Choroid plexus epithelial cell (primary cell): ENCODE measurements at regions not wholly inside any gene's neighbourhood (a gene's known extent, or its start where the extent isn't known, plus 50 kb on each side); places are given as distances from the start of the nearest gene placed in this dataset.

Experiments
- DNase-seq: peaks from one replicate; pipeline ENCODE4 v3.0.0-alpha.2; 2010; ENCODE audit warnings: low read depth
- H3K4me3 ChIP-seq: 2 replicates; pipeline ENCODE4 v1.5.1; 2011; ENCODE audit warnings: low read depth, mild to moderate bottlenecking, control low read depth, low read length, moderate library complexity
- CTCF ChIP-seq: conservative IDR thresholded peaks from 2 replicates; pipeline ENCODE4 v1.5.1; 2011; ENCODE audit warnings: low read depth, mild to moderate bottlenecking, control low read depth, inconsistent platforms, low read length, moderate library complexity

DNA sequence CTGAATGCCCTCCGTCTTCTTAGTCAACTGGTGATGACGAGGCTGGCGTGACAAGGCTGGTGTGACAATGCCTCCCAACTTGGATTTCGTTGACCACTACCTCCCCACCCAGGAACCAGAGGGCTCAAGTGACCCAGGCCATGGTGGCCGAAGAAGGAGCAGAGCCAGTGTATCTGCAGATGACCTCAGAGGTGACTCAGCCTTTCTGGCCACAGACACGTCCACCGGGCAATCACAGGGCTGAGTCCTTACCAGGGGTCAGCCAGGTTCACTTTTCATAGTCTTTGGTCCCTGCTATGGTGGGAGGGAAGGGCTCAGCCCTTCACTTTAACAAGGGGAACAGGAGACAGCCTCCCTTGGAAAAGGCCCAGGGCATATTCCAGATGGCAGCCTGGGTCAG is 116.3 kb downstream of the MAF start:
- DNase-seq: no peak
- TF ChIP-seq CTCF: no peak
- no peak overlapping the region for H3K4me3 ChIP-seq

- H3K4me3 ChIP-seq: no peak overlapping the region
- no peak for TF ChIP-seq CTCF
- no peak for DNase-seq
Measured at GRCh38 chr16:79483336-79483735, 117.2 kb downstream of the MAF start.

DNA sequence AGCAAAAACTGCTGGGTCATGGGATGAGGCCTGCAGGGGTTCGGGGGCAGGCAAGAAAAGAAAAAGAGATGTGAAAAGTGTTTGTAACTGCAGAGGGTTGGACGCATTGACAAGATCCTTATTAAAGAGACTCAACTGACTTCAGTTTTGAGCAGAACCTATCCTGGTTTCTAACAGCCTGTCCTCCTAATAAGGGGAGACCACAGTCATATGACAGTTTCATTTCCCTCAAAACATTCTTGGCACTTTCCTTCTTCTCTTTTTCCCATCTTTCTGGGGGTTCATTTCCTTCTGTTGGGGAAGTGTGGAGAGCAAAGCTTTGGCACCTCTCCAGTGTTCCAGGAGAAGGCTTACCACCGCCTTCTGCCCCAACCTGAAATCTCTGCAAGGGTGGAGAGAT is 118.5 kb downstream of the MAF start:
- no peak overlapping the region for H3K4me3 ChIP-seq
- no peak for DNase-seq
- TF ChIP-seq CTCF: no peak

DNA sequence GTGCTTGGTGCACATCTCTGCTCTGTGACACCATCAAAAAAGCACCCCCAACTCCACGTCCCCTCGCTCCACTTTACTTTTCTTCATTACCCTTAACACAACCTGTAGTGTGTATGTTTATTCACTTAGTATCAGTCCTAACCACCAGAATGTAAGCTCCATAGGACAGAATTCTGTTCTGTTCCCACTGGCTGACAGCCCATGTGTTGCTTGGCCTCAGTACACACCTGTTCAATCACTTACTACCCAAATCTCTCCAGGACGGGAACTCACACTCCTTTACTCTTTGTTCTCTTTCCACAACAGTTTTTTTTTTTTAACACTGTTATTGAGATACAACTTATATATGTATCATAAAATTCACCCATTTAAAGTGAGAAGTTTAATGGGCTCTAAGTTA is 119.6 kb downstream of the MAF start:
- no peak for DNase-seq
- no peak for TF ChIP-seq CTCF
- H3K4me3 ChIP-seq: no peak overlapping the region

DNA sequence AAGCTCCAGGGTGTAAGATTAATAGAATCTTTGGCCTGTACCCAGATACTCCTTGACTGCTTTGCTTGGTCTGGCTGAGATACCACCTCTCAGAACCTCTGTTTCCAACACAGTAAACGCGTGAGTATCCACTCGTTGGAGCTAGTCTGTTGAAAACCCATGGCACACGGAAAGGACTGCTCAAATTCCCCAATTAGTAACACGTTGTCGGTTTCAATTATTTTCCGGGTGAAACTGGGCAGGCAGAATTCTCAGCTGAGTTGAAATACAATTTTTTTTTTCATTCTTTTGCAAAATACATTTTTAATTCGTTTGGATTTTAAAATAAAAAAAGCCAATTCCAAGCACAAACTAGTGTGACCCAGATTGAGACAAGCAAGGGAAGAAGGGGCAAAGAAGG is 120.5 kb downstream of the MAF start:
- TF ChIP-seq CTCF: no peak
- no peak overlapping the region for H3K4me3 ChIP-seq
- no peak for DNase-seq

DNA sequence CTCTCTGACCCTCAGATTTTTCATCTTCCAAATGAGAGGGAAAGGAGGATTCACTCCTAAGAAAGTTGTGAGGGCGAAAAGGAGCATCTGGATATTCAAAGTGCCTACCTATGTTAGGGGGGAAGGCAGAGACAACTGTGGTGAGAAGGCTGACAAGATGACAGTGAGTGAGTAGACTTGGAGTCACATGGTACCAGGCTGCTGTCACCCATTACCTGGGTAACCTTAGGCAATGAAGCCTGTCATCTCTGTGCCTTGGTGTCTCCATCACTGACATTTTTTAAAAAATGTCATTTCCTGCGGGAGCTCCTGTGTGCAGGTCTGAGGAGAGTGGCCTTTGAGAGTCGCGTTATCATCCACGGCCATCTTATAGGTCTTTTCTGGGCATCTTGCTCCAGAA is 124.0 kb downstream of the MAF start:
- no peak for TF ChIP-seq CTCF
- DNase-seq: no peak
- H3K4me3 ChIP-seq: no peak overlapping the region

DNA sequence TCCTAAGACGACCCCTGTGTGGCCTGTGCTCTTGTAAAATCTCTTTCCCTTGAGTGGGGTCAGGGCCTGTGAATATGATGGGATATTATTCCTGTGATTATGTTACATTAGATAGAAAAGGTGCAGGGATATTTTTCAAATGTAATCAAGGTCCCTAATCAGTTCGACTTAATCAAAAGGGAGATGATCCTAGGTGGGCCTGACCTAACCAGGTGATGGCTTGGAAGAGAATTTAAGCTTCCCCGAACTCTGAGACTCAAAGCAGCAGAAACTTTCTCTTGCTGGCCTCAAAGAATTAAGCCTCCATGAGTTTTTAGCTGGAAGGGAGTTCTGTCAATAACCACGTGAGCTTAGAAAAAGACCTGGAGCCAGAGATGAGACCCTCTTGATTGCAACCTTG is 124.7 kb downstream of the MAF start:
- TF ChIP-seq CTCF: no peak
- no peak overlapping the region for H3K4me3 ChIP-seq
- DNase-seq: no peak
